ENCODE measurements at regions not wholly inside any gene's neighbourhood (a gene's known extent, or its start where the extent isn't known, plus 50 kb on each side); places are given as distances from the start of the nearest gene placed in this dataset.

- no peak for TF ChIP-seq ELK1 (IDR thresholded peaks at IDR 0.05; ENCODE audit: borderline replicate concordance, low read depth, low read length)
- no peak for TF ChIP-seq MAZ (IDR thresholded peaks at IDR 0.05; ENCODE audit: borderline replicate concordance, low read depth, low read length)
- TF ChIP-seq FOS (IDR thresholded peaks at IDR 0.05; ENCODE audit: low read depth, low read length) = no peak
- no peak for TF ChIP-seq NFE2L2 (IDR thresholded peaks at IDR 0.05; ENCODE audit: low read depth, low read length)
- no peak for TF ChIP-seq POLR2A (IDR thresholded peaks at IDR 0.05; ENCODE audit: low read depth, low read length)
- TF ChIP-seq CEBPB (IDR thresholded peaks at IDR 0.05; ENCODE audit: low read depth, low read length) = no peak
- TF ChIP-seq CHD1 (IDR thresholded peaks at IDR 0.05; ENCODE audit: low read depth, low read length) = no peak
- TF ChIP-seq RFX5 (IDR thresholded peaks at IDR 0.05; ENCODE audit: low read depth, low read length) = no peak
- ATAC-seq (ENCODE audit: low read depth) = no peak
- Histone ChIP-seq H4K8ac (ENCODE audit: low read depth in 2 of 2, low read length in 2 of 2) (no peak overlapping the region), H3K14ac (replicated peaks; ENCODE audit: low read depth, low read length) (no peak overlapping the region), H4K5ac (ENCODE audit: low read depth, low read length) (no peak overlapping the region), H2BK20ac (ENCODE audit: low read depth, low read length) (no peak overlapping the region; the same call in 1 of the 2 replicates), H3K79me1 (ENCODE audit: low read depth in 1 of 2, low read length in 2 of 2) (no peaks in the 10 kb centered on the region), H3K18ac (ENCODE audit: low read depth, low read length) (no peak overlapping the region), H4K91ac (ENCODE audit: insufficient read depth, low read depth, low read length) (no peak overlapping the region), H3K4ac (ENCODE audit: low read depth, low read length) (no peak overlapping the region), H3K27me3 (ENCODE audit: control insufficient read depth, insufficient read depth, low read length) (peaks cover 1% of the 10 kb centered on the region), H2AK5ac (ENCODE audit: low read depth, low read length) (no peak overlapping the region), H3K9me1 (ENCODE audit: insufficient read depth, low read length) (no peaks in the 10 kb centered on the region), H3K4me2 (ENCODE audit: low read depth, low read length) (no peak overlapping the region), H3K36me3 (ENCODE audit: control insufficient read depth, insufficient read depth, low read length) (no peaks in the 10 kb centered on the region), H3K9ac (ENCODE audit: low read depth, low read length) (no peak overlapping the region), H3K4me1 (ENCODE audit: control insufficient read depth, insufficient read depth, low read length) (peaks cover 7% of the 10 kb centered on the region), H2AFZ (replicated peaks; ENCODE audit: low read length, poor library complexity) (no peak overlapping the region), H3K56ac (ENCODE audit: extremely low read depth, insufficient read depth, low read length) (no peak overlapping the region), H4K20me1 (ENCODE audit: insufficient read depth, low read length) (no peaks in the 10 kb centered on the region), H2BK15ac (ENCODE audit: low read depth, low read length) (no peak overlapping the region), H3K4me3 (ENCODE audit: insufficient read depth, low read depth, low read length) (no peak overlapping the region), H2AK9ac (replicated peaks; ENCODE audit: low read depth, low read length, poor library complexity) (no peak overlapping the region), H2BK120ac (ENCODE audit: low read depth, low read length) (no peak overlapping the region), H3K23ac (ENCODE audit: low read depth, low read length) (no peak overlapping the region), H2BK5ac (ENCODE audit: low read depth, low read length, poor library complexity, severe bottlenecking) (no peak overlapping the region), H3K9me3 (ENCODE audit: control insufficient read depth, insufficient read depth, low read length) (no peaks in the 10 kb centered on the region), H3K27ac (ENCODE audit: insufficient read depth, low read length) (no peak overlapping the region)
- WGBS, 2 experiments (ENCODE audit: extremely low coverage in 2 of 2, insufficient read length in 1 of 2) = no CpG with 5 or more reads among the region's 2 CpGs
- dilution Hi-C loops (cut with HindIII; ENCODE audit: low sequenced_read_pairs, unreplicated experiment) (no loop called here), intact Hi-C loops (cut with micrococcal nuclease) (no loop called here), in situ Hi-C loops (cut with MboI; ENCODE audit: low sequenced_read_pairs) (no loop called here)
- CTCF ChIA-PET = no interaction called here
- peak; percentile 49 for DNase-seq
- no TSS peak for BruUV-seq (replicated peaks)
- POLR2A ChIA-PET (ENCODE audit: unreplicated experiment) = no interaction called here
Measured at GRCh38 chr12:77124767-77125166, 59.4 kb upstream of the E2F7 start.

Measured in IMR-90 (cell line).